Heart left ventricle (tissue), 16 donors: ENCODE measurements at regions not wholly inside any gene's neighbourhood (a gene's known extent, or its start where the extent isn't known, plus 50 kb on each side); places are given as distances from the start of the nearest gene placed in this dataset.

Experiments
- ATAC-seq, 4 donors: fragments of 200-7000 bp; cut with Tn5 transposase; one replicate each; pipeline ENCODE4 v1.9.1; 2020 to 2022; ENCODE audit warnings: moderate library complexity in 4 of 4, mild to moderate bottlenecking in 3 of 4, moderate number of reproducible peaks in 1 of 4
- DNase-seq, 5 donors: peaks; one replicate each; pipeline ENCODE4 v3.0.0-alpha.2; 2020
- H3K27ac ChIP-seq, 12 donors: fragments of 200-600 bp; sonication (generic) in 4 of 12; one replicate each; pipeline versions ENCODE4 v1.5.0 to v1.8.0; 2016 to 2022; ENCODE audit warnings: mild to moderate bottlenecking in 2 of 12
- H3K27me3 ChIP-seq, 9 donors: fragments of 200-600 bp; sonication (generic) in 2 of 9; one replicate each; pipeline versions ENCODE4 v1.5.1 to v1.8.0; 2016 to 2022; ENCODE audit warnings: mild to moderate bottlenecking in 3 of 9
- H3K36me3 ChIP-seq, 9 donors: fragments of 200-600 bp; sonication (generic) in 2 of 9; one replicate each; pipeline versions ENCODE4 v1.5.0 to v1.8.0; 2018 to 2022; ENCODE audit warnings: mild to moderate bottlenecking in 2 of 9
- H3K4me1 ChIP-seq, 12 donors: fragments of 200-600 bp; sonication (generic) in 4 of 12; one replicate each; pipeline versions ENCODE4 v1.5.0 to v1.8.0; 2016 to 2022; ENCODE audit warnings: mild to moderate bottlenecking in 3 of 12
- H3K4me3 ChIP-seq, 12 donors: fragments of 200-600 bp; sonication (generic) in 4 of 12; one replicate each; pipeline versions ENCODE4 v1.5.0 to v1.8.0; 2017 to 2022; ENCODE audit warnings: mild to moderate bottlenecking in 9 of 12, moderate library complexity in 4 of 12
- H3K9me3 ChIP-seq, 12 donors: fragments of 200-600 bp; sonication (generic) in 4 of 12; one replicate each; pipeline versions ENCODE4 v1.5.0 to v1.8.0; 2016 to 2022; ENCODE audit warnings: mild to moderate bottlenecking in 1 of 12
- CTCF ChIP-seq, 12 donors: fragments of 200-600 bp; sonication (generic) in 4 of 12; IDR thresholded peaks; one replicate each; pipeline versions ENCODE4 v1.5.0 to v1.8.0; 2018 to 2022; ENCODE audit warnings: antibody characterized with exemption in 12 of 12, mild to moderate bottlenecking in 5 of 12
- POLR2A ChIP-seq, 2 donors: fragments of 450-650 bp; IDR thresholded peaks; one replicate each; pipeline ENCODE4 v1.6.1; 2017; ENCODE audit warnings: antibody characterized with exemption in 2 of 2, mild to moderate bottlenecking in 2 of 2, moderate library complexity in 2 of 2
- WGBS, 4 donors: extraction: QIAGEN DNeasy Blood & Tissue Kit in 2 of 4; methylation state at CpG; one replicate each; pipeline versions ENCODE4 v1.1.5 to v1.1.7; 2013 to 2018; 5-methylcytosine and 5-hydroxymethylcytosine counted together
- intact Hi-C, 10 donors: fragments of 100-400 bp; cut with DNase I; formaldehyde crosslinking; loops; one replicate each; pipeline versions ENCODE4 v1.11.1 to v1.14.2; 2022
- donor health status: ischemic (EF 13 %, LVEDD 7.1; RV severe dilation, severe dysfunction).
- donor health status: healthy with polysubstance abuse.
- donor health status: DM: no; HTN: yes; CAD: no.
- donor health status: DM: no; HTN: no; CAD: no.
- donor health status: ischemic (EF 25% LVEDD 6.9; RV normal size, moderate dysfunction).
- donor health status: ischemic (EF 25% LVEDD 5.7; RV mildly dilated, moderate dysfunction).
- donor health status: healthy.
- donor health status: DM: yes; HTN: yes; CAD: no.
- donor health status: ischemic (EF 35%, LVEDD 5.7; RV mildly dilated, moderate dysfunction).
- donor health status: nonischemic (EF 11% LVEDD 7.7; RV severe dilation, severe dysfunction).
- donor health status: DM: yes; HTN: yes; CAD: no.
- donor health status: PGD.
- donor health status: ischemic (EF 29% LVEDD 5.4; RV normal size, mild dysfunction).
- donor health status: nonischemic (EF 23%, LVEDD 6.1; RV moderate dilation, normal function).

- intact Hi-C loops: loop anchor here (1.0 to 10.0 kb wide), 23 partner anchors 74 to 598 kb away; partner anchors contain the start of genes MAML3 (in 7 of the 10) and MGST2 (in 2 of the 10)
- 0 to 1% (median 0%) methylated on average over 42 to 72 of the region's 72 CpGs for WGBS, 4 donors
- peaks cover 0 to 33% (median 12%) of the 10 kb centered on the region in 12 donors for H3K4me1 ChIP-seq
Observed at GRCh38 chr4:140252742-140253555, 99.0 kb upstream of the MAML3 start.

GRCh38 chr4:140252141-140252741 lies 98.3 kb upstream of the MAML3 start:
- H3K4me3 ChIP-seq: peak overlapping the region; percentile 47 to 93 (median 66)
- DNase-seq (peak in 1 of 5 donors; percentile 25), ATAC-seq (peak in 3 of 4 donors; percentile 3)
- no peaks in the 10 kb centered on the region for H3K27me3 ChIP-seq
- H3K36me3 ChIP-seq: no peaks in the 10 kb centered on the region
- H3K27ac ChIP-seq: peak overlapping the region; percentile 78 to 95 (median 90)
- H3K9me3 ChIP-seq: no peaks in the 10 kb centered on the region
- intact Hi-C loops: loop anchor here (1.0 to 10.0 kb wide), 20 partner anchors 75 to 597 kb away; partner anchors contain the start of genes MAML3 (in 6 of the 10) and MGST2 (in 2 of the 10)
- 31 to 45% (median 34%) methylated on average over 13 to 19 of the region's 19 CpGs for WGBS, 4 donors
- TF ChIP-seq CTCF (IDR thresholded peaks at IDR 0.05): no peak
- H3K4me1 ChIP-seq: peaks cover 0 to 33% (median 11%) of the 10 kb centered on the region in 12 donors

More at GRCh38 chr4:140252742-140253555, 99.0 kb upstream of the MAML3 start:
- Histone ChIP-seq H3K36me3 (no peaks in the 10 kb centered on the region), H3K9me3 (no peaks in the 10 kb centered on the region), H3K27me3 (no peaks in the 10 kb centered on the region), H3K27ac (peak overlapping the region; percentile 78 to 95 (median 90)), H3K4me3 (peak overlapping the region; percentile 47 to 93 (median 66))
- DNase-seq: peak; percentile 71 to 88 (median 76)
- peak; percentile 85 to 99 (median 97) for TF ChIP-seq CTCF (IDR thresholded peaks at IDR 0.05)
- TF ChIP-seq POLR2A (IDR thresholded peaks at IDR 0.05): no peak
- peak; percentile 56 to 94 (median 88) for ATAC-seq

- no peaks in the 10 kb centered on the region for H3K36me3 ChIP-seq
- intact Hi-C loops: loop anchor here (5.0 to 10.0 kb wide), 13 partner anchors 76 to 597 kb away; partner anchors contain the start of genes MAML3 (in 3 of the 10) and MGST2 (in 2 of the 10)
- H3K9me3 ChIP-seq: no peaks in the 10 kb centered on the region
- WGBS, 4 donors: 96 to 97% (median 97%) methylated on average over 5 of the region's 5 CpGs
- H3K4me1 ChIP-seq: peaks cover 0 to 33% (median 11%) of the 10 kb centered on the region in 12 donors
- no peak for TF ChIP-seq CTCF (IDR thresholded peaks at IDR 0.05)
- TF ChIP-seq POLR2A (IDR thresholded peaks at IDR 0.05): no peak
- no peak overlapping the region for H3K4me3 ChIP-seq
- peak overlapping the region in 5 of 12 donors; percentile 90 to 94 (median 92) for H3K27ac ChIP-seq
- ATAC-seq: no peak
- no peaks in the 10 kb centered on the region for H3K27me3 ChIP-seq
- DNase-seq: no peak
Observed at GRCh38 chr4:140251571-140251970, 97.6 kb upstream of the MAML3 start.
